ENCODE measurements at regions not wholly inside any gene's neighbourhood (a gene's known extent, or its start where the extent isn't known, plus 50 kb on each side); places are given as distances from the start of the nearest gene placed in this dataset.

DNA sequence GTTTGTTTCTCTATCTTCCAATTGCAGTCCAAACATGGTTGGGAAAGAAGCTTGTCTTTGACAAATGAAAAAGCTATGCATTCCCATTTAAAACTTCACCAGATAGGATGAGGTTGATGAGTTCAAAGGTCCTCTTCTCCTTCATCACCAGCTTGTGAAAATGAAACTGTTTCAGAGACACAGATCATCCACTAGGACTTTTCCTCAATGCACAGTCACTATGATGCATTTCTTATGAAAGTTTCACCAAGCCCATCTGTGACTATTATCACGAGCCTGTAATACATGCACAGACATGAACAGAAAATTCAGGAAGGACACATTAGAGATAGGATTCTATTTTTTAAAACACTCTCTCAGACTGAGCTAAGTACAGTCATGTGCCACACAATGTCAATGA, 644.4 kb downstream of the PLCL1 start:
- ATAC-seq (ENCODE audit: insufficient read depth, low FRiP score): no peak
- TF ChIP-seq CTCF (IDR thresholded peaks at IDR 0.05; ENCODE audit: control extremely low read depth, extremely low read depth): no peak
- Histone ChIP-seq H3K36me3 (ENCODE audit: control insufficient read depth in 4 of 4, insufficient read depth in 4 of 4, low read length in 4 of 4) (no peaks in the 10 kb centered on the region), H3K4me3 (no peak overlapping the region), H3K9me3 (ENCODE audit: control insufficient read depth in 4 of 4, insufficient read depth in 3 of 4, low read length in 3 of 4) (no peaks in the 10 kb centered on the region), H3K27me3 (ENCODE audit: control insufficient read depth in 3 of 3, insufficient read depth in 3 of 3, low read length in 2 of 3) (no peaks in the 10 kb centered on the region), H3K27ac (ENCODE audit: low read depth in 1 of 2, low read length in 1 of 2) (no peak overlapping the region), H3K4me1 (ENCODE audit: control insufficient read depth in 5 of 5, insufficient read depth in 5 of 5, low read length in 5 of 5) (no peaks in the 10 kb centered on the region), H3K9ac (ENCODE audit: insufficient read depth in 1 of 2, low read length in 2 of 2) (no peak overlapping the region)
- 82 to 87% methylated on average over 1 of the region's 1 CpG for WGBS, 2 donors
- no peak for DNase-seq

DNA sequence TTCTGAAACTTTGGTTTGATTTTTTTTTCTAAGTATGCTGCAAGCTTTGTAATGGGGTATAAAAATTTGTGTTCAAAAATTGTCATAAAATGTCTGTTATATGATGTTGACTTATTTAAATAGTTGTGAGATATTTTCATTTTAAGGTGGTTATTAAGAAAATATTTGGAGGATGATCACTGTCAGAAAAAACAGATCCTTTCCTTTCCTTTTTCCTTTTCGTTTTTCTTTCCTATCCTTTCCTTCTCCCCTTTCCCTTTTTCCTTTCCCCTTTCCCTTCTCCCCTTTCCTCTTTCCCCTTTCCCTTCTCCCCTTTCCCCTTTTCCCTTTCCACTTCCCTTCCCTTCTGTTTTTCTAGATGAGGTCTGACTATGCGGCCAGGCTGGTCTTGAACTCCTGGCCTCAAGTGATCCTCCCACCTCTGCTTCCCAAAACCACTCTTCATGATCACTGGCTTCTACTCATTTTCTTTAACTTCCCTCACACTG, 640.5 kb downstream of the PLCL1 start:
- no peaks in the 10 kb centered on the region for H3K4me1 ChIP-seq (ENCODE audit: control insufficient read depth in 5 of 5, insufficient read depth in 5 of 5, low read length in 5 of 5)
- no peaks in the 10 kb centered on the region for H3K27me3 ChIP-seq (ENCODE audit: control insufficient read depth in 3 of 3, insufficient read depth in 3 of 3, low read length in 2 of 3)
- no peak overlapping the region for H3K27ac ChIP-seq (ENCODE audit: low read depth in 1 of 2, low read length in 1 of 2)
- ATAC-seq (ENCODE audit: insufficient read depth, low FRiP score) (no peak), DNase-seq (no peak)
- no peak for TF ChIP-seq CTCF (IDR thresholded peaks at IDR 0.05; ENCODE audit: control extremely low read depth, extremely low read depth)
- no peak overlapping the region for H3K4me3 ChIP-seq
- H3K36me3 ChIP-seq (ENCODE audit: control insufficient read depth in 4 of 4, insufficient read depth in 4 of 4, low read length in 4 of 4): no peaks in the 10 kb centered on the region
- H3K9ac ChIP-seq (ENCODE audit: insufficient read depth in 1 of 2, low read length in 2 of 2): no peak overlapping the region
- no peaks in the 10 kb centered on the region for H3K9me3 ChIP-seq (ENCODE audit: control insufficient read depth in 4 of 4, insufficient read depth in 3 of 4, low read length in 3 of 4)
- 77 to 86% methylated on average over 2 of the region's 2 CpGs for WGBS, 2 donors

- Histone ChIP-seq H3K9ac (ENCODE audit: insufficient read depth in 1 of 2, low read length in 2 of 2) (no peak overlapping the region), H3K9me3 (ENCODE audit: control insufficient read depth in 4 of 4, insufficient read depth in 3 of 4, low read length in 3 of 4) (no peaks in the 10 kb centered on the region), H3K27me3 (ENCODE audit: control insufficient read depth in 3 of 3, insufficient read depth in 3 of 3, low read length in 2 of 3) (no peaks in the 10 kb centered on the region), H3K36me3 (ENCODE audit: control insufficient read depth in 4 of 4, insufficient read depth in 4 of 4, low read length in 4 of 4) (no peaks in the 10 kb centered on the region), H3K4me3 (no peak overlapping the region), H3K4me1 (ENCODE audit: control insufficient read depth in 5 of 5, insufficient read depth in 5 of 5, low read length in 5 of 5) (no peaks in the 10 kb centered on the region), H3K27ac (ENCODE audit: low read depth in 1 of 2, low read length in 1 of 2) (no peak overlapping the region)
- no peak for DNase-seq
- no peak for ATAC-seq (ENCODE audit: insufficient read depth, low FRiP score)
- no peak for TF ChIP-seq CTCF (IDR thresholded peaks at IDR 0.05; ENCODE audit: control extremely low read depth, extremely low read depth)
These were observed 637.5 kb downstream of the PLCL1 start for GRCh38 chr2:198441901-198442300.

DNA sequence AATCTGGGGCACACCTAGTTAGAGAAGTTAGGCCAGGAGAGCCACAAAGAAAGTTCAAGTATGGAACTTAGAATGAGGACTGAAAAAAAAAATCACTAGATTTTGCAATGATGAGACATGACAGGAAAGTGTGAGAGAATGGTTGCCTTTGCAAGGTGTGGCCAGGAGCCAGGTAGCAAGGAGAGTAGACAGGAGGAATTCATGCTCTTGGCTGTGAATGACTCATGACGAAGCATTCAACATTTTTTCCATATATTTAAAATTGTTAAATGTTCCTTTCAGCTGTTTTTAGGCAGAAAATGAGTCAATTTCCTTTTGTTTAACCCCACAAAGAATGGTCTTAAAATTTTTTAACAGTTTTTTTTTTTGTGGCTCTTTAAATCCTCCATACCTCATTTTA, 636.9 kb downstream of the PLCL1 start:
- Histone ChIP-seq H3K4me3 (no peak overlapping the region), H3K36me3 (ENCODE audit: control insufficient read depth in 4 of 4, insufficient read depth in 4 of 4, low read length in 4 of 4) (no peaks in the 10 kb centered on the region), H3K4me1 (ENCODE audit: control insufficient read depth in 5 of 5, insufficient read depth in 5 of 5, low read length in 5 of 5) (no peaks in the 10 kb centered on the region), H3K9ac (ENCODE audit: insufficient read depth in 1 of 2, low read length in 2 of 2) (no peak overlapping the region), H3K27me3 (ENCODE audit: control insufficient read depth in 3 of 3, insufficient read depth in 3 of 3, low read length in 2 of 3) (no peaks in the 10 kb centered on the region), H3K27ac (ENCODE audit: low read depth in 1 of 2, low read length in 1 of 2) (no peak overlapping the region), H3K9me3 (ENCODE audit: control insufficient read depth in 4 of 4, insufficient read depth in 3 of 4, low read length in 3 of 4) (no peaks in the 10 kb centered on the region)
- DNase-seq (no peak), ATAC-seq (ENCODE audit: insufficient read depth, low FRiP score) (no peak)
- TF ChIP-seq CTCF (IDR thresholded peaks at IDR 0.05; ENCODE audit: control extremely low read depth, extremely low read depth): no peak
- WGBS, 2 donors: 78 to 84% methylated on average over 1 of the region's 1 CpG
